Neural cell (in vitro differentiated cells): ENCODE measurements at regions not wholly inside any gene's neighbourhood (a gene's known extent, or its start where the extent isn't known, plus 50 kb on each side); places are given as distances from the start of the nearest gene placed in this dataset.
"Not testable (repeated sequence)": the region's sequence is repeated elsewhere in the genome, so short reads cannot be mapped to it uniquely, and the experiment has no call there.

ENCODE experiments used
- H2AFZ ChIP-seq: fragments of 200-600, 300-800 bp; sonication (generic), shearing (Covaris generic); 2 replicates; pipeline ENCODE4 v1.6.0; 2014; ENCODE audit warnings: low read depth, mild to moderate bottlenecking, antibody characterized with exemption, low read length, moderate library complexity
- H3F3A ChIP-seq: fragments of 200-600 bp; shearing (Covaris generic); 2 replicates; pipeline ENCODE4 v1.6.1; 2016; ENCODE audit warnings: mild to moderate bottlenecking, moderate library complexity, mixed read lengths, antibody characterized with exemption, low read length; ENCODE audit not compliant: insufficient read depth, poor library complexity, severe bottlenecking
- H3K27ac ChIP-seq: fragments of 200-600, 300-800 bp; sonication (generic), shearing (Covaris generic); 2 replicates; pipeline ENCODE4 v1.5.1; 2014; ENCODE audit warnings: mild to moderate bottlenecking, low read length, moderate library complexity
- H3K27me3 ChIP-seq: fragments of 300-800, 200-600 bp; sonication (generic), shearing (Covaris generic); 2 replicates; pipeline ENCODE4 v1.6.0; 2014; ENCODE audit warnings: mild to moderate bottlenecking, low read depth, low read length, moderate library complexity; ENCODE audit not compliant: insufficient read depth
- H3K36me3 ChIP-seq: fragments of 300-800, 200-600 bp; sonication (generic), shearing (Covaris generic); 2 replicates; pipeline ENCODE4 v1.5.1; 2014; ENCODE audit warnings: mild to moderate bottlenecking, antibody characterized with exemption, low read length, moderate library complexity; ENCODE audit not compliant: insufficient read depth
- H3K4me2 ChIP-seq: fragments of 300-800, 200-600 bp; sonication (generic), shearing (Covaris generic); 2 replicates; pipeline ENCODE4 v1.6.0; 2014; ENCODE audit warnings: mild to moderate bottlenecking, low read length
- H3K4me3 ChIP-seq: fragments of 300-800, 200-600 bp; sonication (generic), shearing (Covaris generic); 2 replicates; pipeline ENCODE4 v1.5.1; 2014; ENCODE audit warnings: mild to moderate bottlenecking, low read length, moderate library complexity
- H3K79me2 ChIP-seq: fragments of 200-600 bp; shearing (Covaris generic); replicated peaks from 2 replicates; pipeline ENCODE4 v1.6.0; 2014; ENCODE audit warnings: mild to moderate bottlenecking, low read length, moderate library complexity; ENCODE audit not compliant: insufficient read depth
- H3K9ac ChIP-seq: fragments of 300-800, 200-600 bp; sonication (generic), shearing (Covaris generic); 2 replicates; pipeline ENCODE4 v1.6.1; 2016; ENCODE audit warnings: mild to moderate bottlenecking, low read length, mixed read lengths
- H3K9me2 ChIP-seq: fragments of 200-600 bp; shearing (Covaris generic); 2 replicates; pipeline ENCODE4 v1.6.1; 2016; ENCODE audit warnings: mild to moderate bottlenecking, low read length, mixed read lengths; ENCODE audit not compliant: insufficient read depth
- H3K9me3 ChIP-seq: fragments of 200-600, 300-800 bp; sonication (generic), shearing (Covaris generic); 2 replicates; pipeline ENCODE4 v1.6.1; 2016; ENCODE audit warnings: mild to moderate bottlenecking, mixed run types, low read length, moderate library complexity, mixed read lengths
- H4K20me1 ChIP-seq: fragments of 200-600 bp; shearing (Covaris generic); 2 replicates; pipeline ENCODE4 v1.6.1; 2016; ENCODE audit warnings: mild to moderate bottlenecking, mixed run types; ENCODE audit not compliant: insufficient read depth
- EP300 ChIP-seq: fragments of 450-650 bp; conservative IDR thresholded peaks from 2 replicates; pipeline ENCODE4 v1.6.1; 2014; ENCODE audit warnings: antibody characterized with exemption, mild to moderate bottlenecking, moderate library complexity; ENCODE audit not compliant: poor library complexity, severe bottlenecking
- EZH2 ChIP-seq: fragments of 200-600, 300-800 bp; shearing (Covaris generic), sonication (generic); IDR thresholded peaks from 2 replicates; pipeline ENCODE4 v1.6.1; 2014; ENCODE audit warnings: antibody characterized with exemption, low read length, borderline replicate concordance, mild to moderate bottlenecking; ENCODE audit not compliant: insufficient read depth, poor library complexity, severe bottlenecking
- MXI1 ChIP-seq: fragments of 450-650 bp; conservative IDR thresholded peaks from 2 replicates; pipeline ENCODE4 v1.6.1; 2014; ENCODE audit warnings: antibody characterized with exemption, mild to moderate bottlenecking; ENCODE audit not compliant: poor library complexity, severe bottlenecking
- POLR2AphosphoS5 ChIP-seq: IDR thresholded peaks from 2 replicates; pipeline ENCODE4 v1.6.1; 2012
- RAD21 ChIP-seq: fragments of 450-650 bp; conservative IDR thresholded peaks from 2 replicates; pipeline ENCODE4 v1.6.1; 2014; ENCODE audit warnings: antibody characterized with exemption, mild to moderate bottlenecking, moderate library complexity
- SMC3 ChIP-seq: fragments of 450-650 bp; conservative IDR thresholded peaks from 2 replicates; pipeline ENCODE4 v1.6.1; 2014; ENCODE audit warnings: antibody characterized with exemption, mild to moderate bottlenecking, moderate library complexity; ENCODE audit not compliant: poor library complexity
- TAF1 ChIP-seq: IDR thresholded peaks from 2 replicates; pipeline ENCODE4 v1.6.1; 2012; ENCODE audit warnings: low read depth
- TF ChIP-seq, protein P1 (sequence below): IDR thresholded peaks from 2 replicates; pipeline ENCODE4 v1.6.1; 2012; ENCODE audit warnings: borderline replicate concordance
- TF ChIP-seq, protein P2 (sequence below): fragments of 450-650 bp; IDR thresholded peaks from 2 replicates; pipeline ENCODE4 v1.5.1; 2014; ENCODE audit warnings: antibody characterized with exemption, mild to moderate bottlenecking, moderate library complexity; ENCODE audit not compliant: poor library complexity, severe bottlenecking

DNA sequence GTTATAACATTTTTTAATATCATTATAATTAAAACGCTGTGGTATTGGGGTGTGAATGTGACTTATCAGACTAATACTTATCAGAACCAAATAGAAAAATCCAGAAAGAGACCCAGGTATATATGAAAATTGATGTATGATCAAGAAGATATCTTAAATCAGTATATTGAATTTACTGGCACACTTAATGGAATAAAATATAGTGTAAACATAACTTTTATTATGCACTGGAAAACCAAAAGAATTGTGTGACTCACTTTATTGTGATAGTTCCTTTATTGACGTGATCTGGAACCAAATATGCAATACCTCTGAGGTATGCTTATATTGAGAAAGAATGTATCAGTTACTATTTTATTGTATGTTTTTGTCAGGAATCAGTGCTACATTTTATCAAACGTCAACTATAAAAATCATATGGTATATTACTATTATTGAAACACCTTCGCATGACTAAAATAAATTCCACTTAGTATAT is 250.7 kb upstream of the SPOPL start:
- not testable (repeated sequence) for H3K27me3 ChIP-seq, H3K9ac ChIP-seq, H3K27ac ChIP-seq, H3F3A ChIP-seq, H2AFZ ChIP-seq, H3K9me2 ChIP-seq, H3K4me2 ChIP-seq, H4K20me1 ChIP-seq, H3K4me3 ChIP-seq, H3K9me3 ChIP-seq, H3K36me3 ChIP-seq, H3K79me2 ChIP-seq

DNA sequence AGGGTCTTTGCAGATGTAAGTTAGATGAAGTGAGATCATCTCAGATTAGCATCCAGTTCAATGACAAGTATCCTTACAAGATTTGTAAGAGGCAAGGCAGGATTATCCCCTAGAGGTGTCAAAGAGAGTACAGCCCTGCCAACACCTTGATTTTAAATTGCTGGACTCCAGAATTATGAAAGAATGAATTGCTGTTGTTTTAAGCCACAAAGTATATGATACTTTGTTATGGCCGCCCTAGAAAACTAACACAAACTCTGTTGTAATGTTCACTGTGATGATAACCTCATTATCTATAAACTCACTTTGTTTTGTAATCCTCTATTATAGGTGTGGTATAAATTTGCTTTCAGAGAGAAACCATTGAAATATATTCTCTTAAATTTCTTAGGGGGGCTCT is 249.0 kb upstream of the SPOPL start:
- Histone ChIP-seq H3K4me3 (no peak overlapping the region), H3K9ac (no peak overlapping the region), H3K27me3 (no peaks in the 10 kb centered on the region), H3K36me3 (no peaks in the 10 kb centered on the region), H4K20me1 (no peaks in the 10 kb centered on the region), H3K27ac (no peak overlapping the region), H3K9me3 (no peaks in the 10 kb centered on the region), H3K79me2 (no peaks in the 10 kb centered on the region), H3K4me2 (no peak overlapping the region), H3F3A (no peaks in the 10 kb centered on the region), H3K9me2 (no peaks in the 10 kb centered on the region), H2AFZ (no peak overlapping the region)
- TF ChIP-seq MXI1 (no peak), RAD21 (no peak), TAF1 (no peak), POLR2AphosphoS5 (no peak), EZH2 (no peak), SMC3 (no peak), EP300 (no peak)
- TF ChIP-seq, protein P1, sequence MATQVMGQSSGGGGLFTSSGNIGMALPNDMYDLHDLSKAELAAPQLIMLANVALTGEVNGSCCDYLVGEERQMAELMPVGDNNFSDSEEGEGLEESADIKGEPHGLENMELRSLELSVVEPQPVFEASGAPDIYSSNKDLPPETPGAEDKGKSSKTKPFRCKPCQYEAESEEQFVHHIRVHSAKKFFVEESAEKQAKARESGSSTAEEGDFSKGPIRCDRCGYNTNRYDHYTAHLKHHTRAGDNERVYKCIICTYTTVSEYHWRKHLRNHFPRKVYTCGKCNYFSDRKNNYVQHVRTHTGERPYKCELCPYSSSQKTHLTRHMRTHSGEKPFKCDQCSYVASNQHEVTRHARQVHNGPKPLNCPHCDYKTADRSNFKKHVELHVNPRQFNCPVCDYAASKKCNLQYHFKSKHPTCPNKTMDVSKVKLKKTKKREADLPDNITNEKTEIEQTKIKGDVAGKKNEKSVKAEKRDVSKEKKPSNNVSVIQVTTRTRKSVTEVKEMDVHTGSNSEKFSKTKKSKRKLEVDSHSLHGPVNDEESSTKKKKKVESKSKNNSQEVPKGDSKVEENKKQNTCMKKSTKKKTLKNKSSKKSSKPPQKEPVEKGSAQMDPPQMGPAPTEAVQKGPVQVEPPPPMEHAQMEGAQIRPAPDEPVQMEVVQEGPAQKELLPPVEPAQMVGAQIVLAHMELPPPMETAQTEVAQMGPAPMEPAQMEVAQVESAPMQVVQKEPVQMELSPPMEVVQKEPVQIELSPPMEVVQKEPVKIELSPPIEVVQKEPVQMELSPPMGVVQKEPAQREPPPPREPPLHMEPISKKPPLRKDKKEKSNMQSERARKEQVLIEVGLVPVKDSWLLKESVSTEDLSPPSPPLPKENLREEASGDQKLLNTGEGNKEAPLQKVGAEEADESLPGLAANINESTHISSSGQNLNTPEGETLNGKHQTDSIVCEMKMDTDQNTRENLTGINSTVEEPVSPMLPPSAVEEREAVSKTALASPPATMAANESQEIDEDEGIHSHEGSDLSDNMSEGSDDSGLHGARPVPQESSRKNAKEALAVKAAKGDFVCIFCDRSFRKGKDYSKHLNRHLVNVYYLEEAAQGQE = no peak
- TF ChIP-seq, protein P2, sequence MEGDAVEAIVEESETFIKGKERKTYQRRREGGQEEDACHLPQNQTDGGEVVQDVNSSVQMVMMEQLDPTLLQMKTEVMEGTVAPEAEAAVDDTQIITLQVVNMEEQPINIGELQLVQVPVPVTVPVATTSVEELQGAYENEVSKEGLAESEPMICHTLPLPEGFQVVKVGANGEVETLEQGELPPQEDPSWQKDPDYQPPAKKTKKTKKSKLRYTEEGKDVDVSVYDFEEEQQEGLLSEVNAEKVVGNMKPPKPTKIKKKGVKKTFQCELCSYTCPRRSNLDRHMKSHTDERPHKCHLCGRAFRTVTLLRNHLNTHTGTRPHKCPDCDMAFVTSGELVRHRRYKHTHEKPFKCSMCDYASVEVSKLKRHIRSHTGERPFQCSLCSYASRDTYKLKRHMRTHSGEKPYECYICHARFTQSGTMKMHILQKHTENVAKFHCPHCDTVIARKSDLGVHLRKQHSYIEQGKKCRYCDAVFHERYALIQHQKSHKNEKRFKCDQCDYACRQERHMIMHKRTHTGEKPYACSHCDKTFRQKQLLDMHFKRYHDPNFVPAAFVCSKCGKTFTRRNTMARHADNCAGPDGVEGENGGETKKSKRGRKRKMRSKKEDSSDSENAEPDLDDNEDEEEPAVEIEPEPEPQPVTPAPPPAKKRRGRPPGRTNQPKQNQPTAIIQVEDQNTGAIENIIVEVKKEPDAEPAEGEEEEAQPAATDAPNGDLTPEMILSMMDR = no peak

DNA sequence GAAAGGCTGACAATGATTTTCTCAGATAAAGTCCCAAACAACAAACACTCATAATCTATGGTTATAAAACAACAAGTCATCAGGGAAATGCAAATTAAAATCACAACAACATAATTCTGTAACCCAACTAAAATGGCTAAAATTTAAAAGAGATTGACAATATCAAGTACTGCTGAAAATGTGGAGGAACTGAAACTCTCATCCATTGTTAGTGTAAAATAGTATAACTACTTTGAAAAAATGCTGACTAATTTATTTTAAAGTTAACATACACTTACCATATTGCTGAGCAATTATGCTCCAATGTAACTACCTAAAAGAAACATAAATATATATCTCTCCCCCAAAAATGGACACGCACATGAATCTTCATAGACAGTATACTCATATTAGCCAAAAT is 245.9 kb upstream of the SPOPL start:
- Histone ChIP-seq H4K20me1 (no peaks in the 10 kb centered on the region), H2AFZ (no peak overlapping the region), H3K9me3 (no peaks in the 10 kb centered on the region), H3K27ac (no peak overlapping the region), H3K4me2 (no peak overlapping the region), H3K79me2 (no peaks in the 10 kb centered on the region), H3F3A (no peaks in the 10 kb centered on the region), H3K9ac (no peak overlapping the region), H3K36me3 (no peaks in the 10 kb centered on the region), H3K9me2 (no peaks in the 10 kb centered on the region), H3K4me3 (no peak overlapping the region), H3K27me3 (no peaks in the 10 kb centered on the region)
- TF ChIP-seq RAD21 (no peak), EZH2 (no peak), MXI1 (no peak), EP300 (no peak), SMC3 (no peak), POLR2AphosphoS5 (no peak), TAF1 (no peak)
- TF ChIP-seq, protein P2 = no peak
- TF ChIP-seq, protein P1 = no peak
